ENCODE measurements at regions not wholly inside any gene's neighbourhood (a gene's known extent, or its start where the extent isn't known, plus 50 kb on each side); places are given as distances from the start of the nearest gene placed in this dataset.

DNA sequence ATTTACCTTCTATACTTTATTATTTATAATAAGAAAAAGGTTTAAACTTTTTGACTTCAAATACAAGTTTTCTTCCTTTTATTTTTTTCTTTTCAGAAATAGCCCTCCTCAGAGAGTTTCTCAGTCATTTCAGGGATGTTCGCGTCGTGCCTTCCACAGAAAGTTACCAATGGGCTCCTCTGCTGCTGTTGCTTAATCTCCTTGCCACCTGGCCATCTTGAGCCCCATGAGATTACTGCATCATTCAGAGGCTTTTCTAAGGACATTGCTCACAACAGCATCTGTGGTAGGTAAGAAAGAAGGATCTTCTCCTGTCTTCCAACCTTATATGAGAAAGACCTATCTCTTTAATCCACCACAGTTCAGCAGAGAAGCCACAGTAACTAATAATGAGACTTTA lies 1361.9 kb upstream of the ADGRL3 start:
- TF ChIP-seq EZH2phosphoT487 (IDR thresholded peaks at IDR 0.05; ENCODE audit: insufficient read depth, low read depth) (no peak), EZH2 (IDR thresholded peaks at IDR 0.05; ENCODE audit: insufficient read depth, poor library complexity, severe bottlenecking) (no peak)

All from GM23248 (cell line).